GM18867 (cell line): ENCODE measurements at regions not wholly inside any gene's neighbourhood (a gene's known extent, or its start where the extent isn't known, plus 50 kb on each side); places are given as distances from the start of the nearest gene placed in this dataset.

Experiments
- ATAC-seq: cut with Tn5 transposase; IDR thresholded peaks from one replicate; pipeline ENCODE4 v1.9.1; 2021; ENCODE audit warnings: mild to moderate bottlenecking, moderate library complexity; ENCODE audit not compliant: unreplicated experiment

DNA sequence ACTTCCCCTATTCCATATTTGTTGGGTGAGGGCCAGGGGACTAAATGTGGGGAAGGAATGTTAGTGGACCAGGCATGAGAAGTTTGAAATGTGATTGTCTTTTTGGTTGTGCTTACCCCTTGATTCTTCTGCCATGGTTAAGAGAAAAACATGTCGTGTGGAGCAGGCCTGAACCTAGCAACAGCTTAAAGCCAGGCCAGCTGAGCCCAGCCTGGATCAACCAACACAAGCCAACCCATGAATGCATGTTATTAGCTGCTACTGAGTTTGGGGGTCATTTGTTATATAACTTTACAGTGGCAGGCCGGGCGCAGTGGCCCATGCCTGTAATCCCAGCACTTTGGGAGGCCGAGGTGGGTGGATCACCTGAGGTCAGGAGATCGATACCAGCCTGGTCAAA is 52.4 kb upstream of the TRIO start:
- ATAC-seq, result no peak

DNA sequence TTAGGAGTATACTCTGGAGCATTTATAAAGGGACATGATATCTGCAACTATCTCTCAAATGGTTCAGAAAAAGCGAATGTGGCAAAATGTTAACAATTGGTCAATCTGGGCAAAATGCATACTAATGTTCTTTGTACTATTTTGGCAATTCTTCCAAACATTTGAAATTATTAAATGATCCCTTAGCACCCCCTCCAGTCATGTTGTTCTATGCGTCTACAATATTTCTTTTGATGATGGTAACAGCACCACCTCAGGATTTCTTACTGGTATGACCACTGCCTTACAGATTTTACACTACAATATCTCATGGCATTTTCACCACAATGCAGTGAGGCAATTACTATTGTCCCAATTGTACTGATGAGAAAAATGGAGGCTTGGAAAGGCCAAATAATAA is 52.9 kb upstream of the TRIO start:
- ATAC-seq, result no peak

DNA sequence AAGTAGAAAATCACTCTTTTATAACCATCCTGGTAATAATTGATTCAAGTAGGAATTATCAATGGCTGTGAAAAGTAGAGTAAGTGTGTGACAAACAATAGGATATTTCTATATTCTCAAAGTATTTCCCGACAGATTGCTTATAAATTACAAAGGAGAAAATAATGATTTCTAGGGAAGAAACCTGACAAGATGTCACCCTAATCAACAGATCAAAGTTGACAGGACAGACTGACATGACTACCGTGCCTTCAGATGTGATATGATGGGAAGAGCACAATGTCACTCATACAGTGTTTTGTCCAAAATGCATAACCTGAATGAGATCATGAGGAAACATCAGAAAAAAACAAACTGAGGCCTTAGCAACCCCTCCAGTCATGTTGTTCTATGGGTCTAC is 53.9 kb upstream of the TRIO start:
- no peak for ATAC-seq

DNA sequence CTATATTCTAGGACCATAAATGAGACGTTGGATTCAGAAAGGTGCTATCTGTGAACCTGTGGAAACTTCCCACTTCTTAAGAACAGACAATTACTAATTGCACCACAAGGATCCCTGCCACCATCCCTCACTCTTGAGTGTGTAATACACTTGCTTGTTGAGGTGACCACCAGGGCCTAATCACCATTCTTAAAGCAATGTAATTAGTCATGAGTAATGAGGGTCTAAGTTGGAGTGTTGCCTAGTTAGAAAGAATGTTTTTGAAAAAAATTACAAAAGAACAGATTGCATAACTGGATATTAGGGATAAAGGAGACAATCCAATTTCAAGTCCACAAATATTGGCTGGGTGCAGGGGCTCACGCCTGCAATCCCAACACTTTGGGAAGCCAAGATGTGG is 56.9 kb upstream of the TRIO start:
- ATAC-seq, result no peak

GRCh38 chr5:14082973-14083372 is 60.2 kb upstream of the TRIO start:
- ATAC-seq, result no peak

- no peak for ATAC-seq
Observed at GRCh38 chr5:14082523-14082922, 60.6 kb upstream of the TRIO start.

GRCh38 chr5:14081791-14082190 is 61.4 kb upstream of the TRIO start:
- ATAC-seq, result no peak

DNA sequence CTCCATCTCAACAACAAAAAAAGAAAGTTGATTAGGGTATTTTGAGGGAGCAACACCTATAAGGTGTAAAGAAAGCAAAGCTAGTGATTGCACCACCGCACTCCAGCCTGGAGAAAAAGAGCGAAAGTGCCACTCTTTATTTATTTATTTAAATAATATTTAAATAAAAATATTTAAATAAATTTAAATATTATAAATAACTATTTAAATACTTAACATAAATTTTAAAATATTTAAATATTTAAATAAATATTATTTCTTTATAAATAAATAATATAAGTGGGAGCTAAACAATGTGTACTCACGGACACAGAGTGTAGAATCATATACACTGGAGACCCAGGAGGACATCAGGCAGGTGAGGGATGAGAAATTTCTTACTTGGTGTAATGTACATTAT is 64.4 kb upstream of the TRIO start:
- ATAC-seq, result no peak

- no peak for ATAC-seq
Observed at GRCh38 chr5:14077501-14077900, 65.6 kb upstream of the TRIO start.

DNA sequence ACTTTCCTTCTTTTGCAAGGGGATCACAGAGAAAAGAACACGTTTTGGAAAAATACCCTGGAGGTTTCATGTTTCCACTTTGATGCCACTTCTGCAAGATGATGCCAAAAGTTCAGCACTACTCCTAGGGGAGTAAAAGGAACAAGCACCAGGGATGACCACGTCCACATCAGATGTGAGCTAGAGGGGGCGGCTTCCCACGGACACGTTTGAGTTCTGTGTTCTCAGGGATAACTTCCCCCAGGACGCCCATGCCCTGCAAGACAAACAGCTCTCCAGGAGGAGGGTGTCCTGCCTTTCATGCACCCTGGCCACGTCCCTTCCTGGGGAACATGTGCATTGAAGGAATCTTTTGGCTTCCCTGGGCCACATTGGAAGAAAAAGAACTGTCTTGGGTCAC is 66.6 kb upstream of the TRIO start:
- no peak for ATAC-seq

DNA sequence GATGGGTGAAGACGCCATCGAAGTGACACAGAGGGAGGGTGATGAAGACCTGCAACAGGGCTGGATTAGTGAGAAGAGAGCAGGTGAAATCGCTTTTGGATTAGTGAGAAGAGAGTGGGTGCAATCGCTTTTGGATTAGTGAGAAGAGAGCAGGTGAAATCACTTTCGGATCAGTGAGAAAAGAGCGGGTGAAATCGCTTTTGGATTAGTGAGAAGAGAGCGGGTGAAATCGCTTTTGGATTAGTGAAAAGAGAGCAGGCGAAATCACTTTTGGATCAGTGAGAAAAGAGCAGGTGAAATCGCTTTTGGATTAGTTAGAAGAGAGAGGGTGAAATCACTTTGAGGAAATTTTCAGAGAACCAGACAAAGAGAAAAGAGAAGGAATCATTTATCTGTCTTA is 67.2 kb upstream of the TRIO start:
- ATAC-seq, result no peak

GRCh38 chr5:14071433-14071832 is 71.7 kb upstream of the TRIO start:
- ATAC-seq, result no peak

GRCh38 chr5:14069021-14069420 is 74.1 kb upstream of the TRIO start:
- ATAC-seq, result no peak

GRCh38 chr5:14068136-14068535 is 75.0 kb upstream of the TRIO start:
- no peak for ATAC-seq

- ATAC-seq, result no peak
Observed at GRCh38 chr5:14066326-14066725, 76.8 kb upstream of the TRIO start.

- ATAC-seq, result no peak
Observed at GRCh38 chr5:14064841-14065240, 78.3 kb upstream of the TRIO start.

GRCh38 chr5:14063691-14064090 is 79.5 kb upstream of the TRIO start:
- no peak for ATAC-seq

GRCh38 chr5:14063138-14063537 is 80.0 kb upstream of the TRIO start:
- ATAC-seq, result no peak

- no peak for ATAC-seq
Observed at GRCh38 chr5:14062178-14062577, 81.0 kb upstream of the TRIO start.

DNA sequence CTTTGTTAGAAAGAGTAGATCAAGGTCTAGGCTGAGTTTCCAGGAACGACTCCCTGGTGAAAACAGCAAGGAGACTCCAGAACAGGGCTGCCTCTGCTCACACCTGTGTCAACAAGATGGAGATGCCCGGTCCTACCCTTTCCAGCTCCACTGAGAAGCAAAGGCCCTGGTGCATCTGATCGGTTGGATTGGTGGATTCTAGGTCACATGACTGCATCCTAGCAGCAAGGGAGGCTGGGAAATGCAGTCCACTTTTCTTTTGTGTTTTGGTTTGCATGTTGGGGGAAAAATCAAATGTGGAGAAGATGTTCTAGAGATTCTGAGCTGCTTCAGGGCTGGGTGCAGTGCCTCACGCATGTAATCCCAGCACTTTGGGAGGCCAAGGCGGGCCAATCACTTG is 82.0 kb upstream of the TRIO start:
- ATAC-seq, result no peak

GRCh38 chr5:14060218-14060617 is 82.9 kb upstream of the TRIO start:
- no peak for ATAC-seq

DNA sequence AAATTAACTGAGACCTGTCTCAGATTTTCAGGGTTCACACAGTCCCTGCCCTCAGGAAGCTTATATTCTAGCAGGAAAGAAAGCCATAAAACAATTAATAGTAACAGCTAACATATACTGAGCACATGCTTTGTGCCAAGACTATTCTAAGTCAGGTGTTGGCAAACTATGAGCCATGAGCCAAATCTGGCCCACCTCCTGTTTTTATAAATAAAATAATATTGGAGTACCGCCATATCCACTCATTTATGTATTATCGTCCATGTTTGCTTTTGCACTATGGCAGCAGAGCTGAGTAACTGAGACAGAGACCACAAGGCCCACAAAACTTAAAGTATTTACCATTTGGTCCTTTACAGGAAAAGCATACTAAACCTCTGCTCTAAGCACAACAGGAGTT is 83.3 kb upstream of the TRIO start:
- no peak for ATAC-seq

GRCh38 chr5:14057289-14057688 is 85.9 kb upstream of the TRIO start:
- ATAC-seq, result no peak

DNA sequence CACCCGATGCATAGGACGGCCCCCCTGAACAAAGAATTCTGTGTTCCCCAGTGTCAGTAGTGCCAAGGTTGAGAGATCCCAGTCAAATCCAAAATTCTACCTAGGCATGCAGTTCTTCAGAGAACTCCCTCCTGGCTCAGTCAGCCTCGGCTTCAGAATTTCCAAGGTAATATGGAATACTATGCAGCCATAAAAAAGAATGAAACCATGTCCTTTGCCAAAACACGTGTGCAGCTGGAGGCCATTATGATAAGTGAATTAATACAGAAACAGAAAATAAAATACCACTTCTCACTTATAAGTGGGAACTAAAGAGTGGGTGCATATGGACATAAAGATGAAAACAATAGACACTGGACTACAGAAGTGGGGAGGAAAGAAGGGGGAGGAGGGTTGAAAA is 87.1 kb upstream of the TRIO start:
- no peak for ATAC-seq
